GM23338 (cell line): ENCODE measurements at regions not wholly inside any gene's neighbourhood (a gene's known extent, or its start where the extent isn't known, plus 50 kb on each side); places are given as distances from the start of the nearest gene placed in this dataset.

Experiments
- ATAC-seq: fragments of 200-7000 bp; cut with Tn5 transposase; 3 replicates; pipeline ENCODE4 v1.9.1; 2020
- DNase-seq: peaks from one replicate; pipeline ENCODE4 v3.0.0-alpha.2; 2015; ENCODE audit warnings: low spot score
- H2AFZ ChIP-seq: fragments of 200-600 bp; sonication (generic); 2 replicates; pipeline ENCODE4 v1.8.0; 2016; ENCODE audit warnings: antibody characterized with exemption, mild to moderate bottlenecking, moderate library complexity
- H3F3A ChIP-seq: fragments of 200-600 bp; sonication (generic); replicated peaks from 2 replicates; pipeline ENCODE4 v1.8.0; 2017; ENCODE audit warnings: antibody characterized with exemption, mixed run types, low read depth
- H3K27ac ChIP-seq: fragments of 200-600 bp; sonication (generic); 2 replicates; pipeline ENCODE4 v1.6.1; 2016; ENCODE audit warnings: low read depth
- H3K27me3 ChIP-seq: fragments of 200-600 bp; sonication (generic); 2 replicates; pipeline ENCODE4 v1.8.0; 2016; ENCODE audit warnings: mild to moderate bottlenecking, mixed run types, moderate library complexity; ENCODE audit not compliant: insufficient read depth
- H3K36me3 ChIP-seq: fragments of 200-600 bp; sonication (generic); 2 replicates; pipeline ENCODE4 v1.8.0; 2016; ENCODE audit warnings: mild to moderate bottlenecking; ENCODE audit not compliant: insufficient read depth
- H3K4me1 ChIP-seq: fragments of 200-600 bp; sonication (generic); 2 replicates; pipeline ENCODE4 v1.8.0; 2016; ENCODE audit warnings: mild to moderate bottlenecking, moderate library complexity; ENCODE audit not compliant: insufficient read depth
- H3K4me2 ChIP-seq: fragments of 200-600 bp; sonication (generic); 2 replicates; pipeline ENCODE4 v1.7.1; 2017; ENCODE audit warnings: mixed run types
- H3K4me3 ChIP-seq: fragments of 200-600 bp; sonication (generic); 2 replicates; pipeline ENCODE4 v1.6.1; 2016; ENCODE audit warnings: mixed run types
- H3K79me2 ChIP-seq: fragments of 200-600 bp; sonication (generic); replicated peaks from 2 replicates; pipeline ENCODE4 v1.8.0; 2017; ENCODE audit warnings: mild to moderate bottlenecking; ENCODE audit not compliant: insufficient read depth
- H3K9me2 ChIP-seq: fragments of 200-600 bp; sonication (generic); 2 replicates; pipeline ENCODE4 v1.8.0; 2017; ENCODE audit not compliant: insufficient read depth
- H4K20me1 ChIP-seq: fragments of 200-600 bp; sonication (generic); replicated peaks from 2 replicates; pipeline ENCODE4 v1.8.0; 2017; ENCODE audit warnings: mild to moderate bottlenecking; ENCODE audit not compliant: insufficient read depth
- H3K27ac Mint-ChIP-seq: 2 replicates; pipeline ENCODE4 v1.8.0; 2020; ENCODE audit warnings: inconsistent platforms, mild to moderate bottlenecking, moderate library complexity, mixed read lengths
- H3K27me3 Mint-ChIP-seq: 3 replicates; pipeline ENCODE4 v1.8.0; 2022; ENCODE audit warnings: low read depth, mild to moderate bottlenecking, moderate library complexity, mixed read lengths, inconsistent platforms; ENCODE audit not compliant: insufficient read depth, poor library complexity
- H3K36me3 Mint-ChIP-seq: 3 replicates; pipeline ENCODE4 v1.8.0; 2021; ENCODE audit warnings: low read depth, mild to moderate bottlenecking, inconsistent platforms, moderate library complexity, mixed read lengths
- H3K4me1 Mint-ChIP-seq: 3 replicates; pipeline ENCODE4 v1.8.0; 2020; ENCODE audit warnings: mild to moderate bottlenecking, inconsistent platforms, mixed read lengths
- H3K4me3 Mint-ChIP-seq: 3 replicates; pipeline ENCODE4 v1.8.0; 2021; ENCODE audit warnings: moderate library complexity, mild to moderate bottlenecking, inconsistent platforms, mixed read lengths
- H3K9me3 Mint-ChIP-seq: 3 replicates; pipeline ENCODE4 v1.8.0; 2020; ENCODE audit warnings: moderate library complexity, mild to moderate bottlenecking, inconsistent platforms, mixed read lengths
- CREB1 ChIP-seq: fragments of 250-450 bp; sonication (Bioruptor Pico); IDR thresholded peaks from 2 replicates; pipeline ENCODE4 v1.5.0; 2020; ENCODE audit warnings: low read depth, mild to moderate bottlenecking, moderate library complexity
- EZH2 ChIP-seq: fragments of 200-600 bp; sonication (generic); IDR thresholded peaks from one replicate; pipeline ENCODE4 v1.8.0; 2017; ENCODE audit warnings: antibody characterized with exemption, mild to moderate bottlenecking, low read depth; ENCODE audit not compliant: unreplicated experiment
- EZH2phosphoT487 ChIP-seq: fragments of 200-600 bp; sonication (generic); IDR thresholded peaks from one replicate; pipeline ENCODE4 v1.8.1; 2018; ENCODE audit warnings: antibody characterized with exemption; ENCODE audit not compliant: unreplicated experiment
- JUNB ChIP-seq: IDR thresholded peaks from one replicate; pipeline ENCODE4 v1.6.1; 2016; ENCODE audit warnings: antibody characterized with exemption; ENCODE audit not compliant: unreplicated experiment
- POLR2AphosphoS5 ChIP-seq: IDR thresholded peaks from 2 replicates; pipeline ENCODE4 v1.6.1; 2016; ENCODE audit warnings: antibody characterized with exemption, low read depth
- STAT1 ChIP-seq: IDR thresholded peaks from one replicate; pipeline ENCODE4 v1.6.1; 2016; ENCODE audit warnings: antibody characterized with exemption; ENCODE audit not compliant: unreplicated experiment
- ZNF331 ChIP-seq: fragments of 250-450 bp; sonication (Bioruptor Pico); IDR thresholded peaks from 2 replicates; pipeline ENCODE4 v1.5.0; 2020; ENCODE audit warnings: low read depth, mild to moderate bottlenecking, moderate library complexity
- TF ChIP-seq, protein P1 (sequence below), 2 experiments: fragments of 200-600 bp in 1 of 2; sonication (generic) in 1 of 2; conservative IDR thresholded peaks; 2 replicates each; pipeline versions ENCODE4 v1.5.1 to v1.6.1; 2016 to 2017; ENCODE audit warnings: antibody characterized with exemption in 2 of 2, low read depth in 2 of 2, mild to moderate bottlenecking in 2 of 2, moderate library complexity in 1 of 2
- TF ChIP-seq, protein P2 (sequence below): IDR thresholded peaks from 2 replicates; pipeline ENCODE4 v1.6.1; 2016; ENCODE audit warnings: antibody characterized with exemption
- TF ChIP-seq, protein P3 (sequence below): IDR thresholded peaks from one replicate; pipeline ENCODE4 v1.6.1; 2018; ENCODE audit warnings: antibody characterized with exemption; ENCODE audit not compliant: unreplicated experiment

DNA sequence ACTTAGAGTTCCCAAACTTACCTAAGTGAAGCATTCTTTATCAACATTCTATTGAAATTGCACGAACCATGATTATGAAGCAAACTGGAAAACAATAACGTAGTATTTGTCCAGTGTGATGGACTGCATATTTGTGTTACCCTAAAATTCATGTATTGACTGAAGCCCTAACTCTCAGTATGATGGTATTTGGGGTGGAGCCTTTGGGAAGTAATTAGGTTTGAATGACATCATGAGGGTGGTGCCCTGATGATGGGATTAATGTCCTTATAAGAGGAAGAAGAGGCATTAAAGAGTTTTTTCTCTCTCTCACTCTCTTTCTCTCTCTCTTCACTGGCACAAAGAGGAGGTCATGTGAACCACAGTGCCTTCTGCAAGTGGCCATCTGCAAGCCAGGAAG, 365.4 kb upstream of the PTGER4 start:
- Mint-ChIP-seq H3K36me3 (no peaks in the 10 kb centered on the region), H3K27ac (no peak overlapping the region), H3K4me1 (peaks cover 4% of the 10 kb centered on the region; the same call in 2 of the 3 replicates), H3K27me3 (peaks cover 5% of the 10 kb centered on the region), H3K9me3 (no peaks in the 10 kb centered on the region), H3K4me3 (no peak overlapping the region)
- no peaks in the 10 kb centered on the region for H4K20me1 ChIP-seq
- DNase-seq = no peak
- H3K79me2 ChIP-seq = no peaks in the 10 kb centered on the region
- no peak overlapping the region for H2AFZ ChIP-seq
- peaks cover 6% of the 10 kb centered on the region; the same call in 1 of the 2 replicates for H3K9me2 ChIP-seq
- H3K4me1 ChIP-seq = peaks cover 3% of the 10 kb centered on the region
- no peaks in the 10 kb centered on the region for H3F3A ChIP-seq
- H3K36me3 ChIP-seq = no peaks in the 10 kb centered on the region
- H3K27ac ChIP-seq = no peak overlapping the region
- no peak overlapping the region for H3K4me3 ChIP-seq
- H3K4me2 ChIP-seq = no peak overlapping the region
- no peaks in the 10 kb centered on the region for H3K27me3 ChIP-seq
- ATAC-seq = no peak
- no peak for TF ChIP-seq EZH2
- TF ChIP-seq STAT1 = no peak
- TF ChIP-seq JUNB = no peak
- no peak for TF ChIP-seq EZH2phosphoT487

DNA sequence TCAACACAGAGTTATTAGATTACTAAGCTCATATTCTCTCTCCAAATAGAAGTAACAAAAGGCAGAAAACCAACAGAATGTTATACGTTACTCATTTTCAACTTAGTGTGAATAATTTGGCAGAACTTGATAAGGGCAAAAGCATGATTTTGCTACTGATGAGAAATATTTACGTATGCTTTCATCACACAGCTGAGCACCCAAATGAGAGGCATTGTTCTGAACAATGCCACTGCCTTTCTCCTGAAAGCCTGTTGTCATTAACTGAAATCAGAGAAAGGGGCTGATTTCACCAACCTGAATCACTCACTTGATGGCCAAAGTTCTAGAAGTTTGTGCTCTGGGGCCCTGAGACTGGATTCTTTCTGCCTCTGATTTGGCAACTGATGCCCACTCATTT, 367.5 kb upstream of the PTGER4 start:
- DNase-seq = no peak
- no peak for ATAC-seq
- Histone ChIP-seq H3K4me3 (no peak overlapping the region), H3K27me3 (no peaks in the 10 kb centered on the region), H3K79me2 (no peaks in the 10 kb centered on the region), H3K4me1 (peaks cover 8% of the 10 kb centered on the region), H3K27ac (no peak overlapping the region), H3K9me2 (0 out of 2 replicates have a peak, but pooled peaks cover 6% of the 10 kb centered on the region), H3F3A (no peaks in the 10 kb centered on the region), H2AFZ (no peak overlapping the region; the same call in 1 of the 2 replicates), H3K36me3 (no peaks in the 10 kb centered on the region), H4K20me1 (no peaks in the 10 kb centered on the region), H3K4me2 (no peak overlapping the region)
- Mint-ChIP-seq H3K4me3 (no peak overlapping the region), H3K4me1 (peaks cover 16% of the 10 kb centered on the region), H3K27ac (no peak overlapping the region), H3K9me3 (no peaks in the 10 kb centered on the region; the same call in 2 of the 3 replicates), H3K36me3 (no peaks in the 10 kb centered on the region), H3K27me3 (no peaks in the 10 kb centered on the region)
- TF ChIP-seq POLR2AphosphoS5 = no peak
- TF ChIP-seq CREB1 (CRISPR knock-in tag) = no peak
- TF ChIP-seq ZNF331 (CRISPR knock-in tag) = no peak
- TF ChIP-seq, protein P1, sequence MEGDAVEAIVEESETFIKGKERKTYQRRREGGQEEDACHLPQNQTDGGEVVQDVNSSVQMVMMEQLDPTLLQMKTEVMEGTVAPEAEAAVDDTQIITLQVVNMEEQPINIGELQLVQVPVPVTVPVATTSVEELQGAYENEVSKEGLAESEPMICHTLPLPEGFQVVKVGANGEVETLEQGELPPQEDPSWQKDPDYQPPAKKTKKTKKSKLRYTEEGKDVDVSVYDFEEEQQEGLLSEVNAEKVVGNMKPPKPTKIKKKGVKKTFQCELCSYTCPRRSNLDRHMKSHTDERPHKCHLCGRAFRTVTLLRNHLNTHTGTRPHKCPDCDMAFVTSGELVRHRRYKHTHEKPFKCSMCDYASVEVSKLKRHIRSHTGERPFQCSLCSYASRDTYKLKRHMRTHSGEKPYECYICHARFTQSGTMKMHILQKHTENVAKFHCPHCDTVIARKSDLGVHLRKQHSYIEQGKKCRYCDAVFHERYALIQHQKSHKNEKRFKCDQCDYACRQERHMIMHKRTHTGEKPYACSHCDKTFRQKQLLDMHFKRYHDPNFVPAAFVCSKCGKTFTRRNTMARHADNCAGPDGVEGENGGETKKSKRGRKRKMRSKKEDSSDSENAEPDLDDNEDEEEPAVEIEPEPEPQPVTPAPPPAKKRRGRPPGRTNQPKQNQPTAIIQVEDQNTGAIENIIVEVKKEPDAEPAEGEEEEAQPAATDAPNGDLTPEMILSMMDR (conservative IDR thresholded peaks at IDR 0.05; ENCODE audit: low read depth in 2 of 2) = no peak
- TF ChIP-seq EZH2phosphoT487 = no peak
- no peak for TF ChIP-seq STAT1
- TF ChIP-seq, protein P2, sequence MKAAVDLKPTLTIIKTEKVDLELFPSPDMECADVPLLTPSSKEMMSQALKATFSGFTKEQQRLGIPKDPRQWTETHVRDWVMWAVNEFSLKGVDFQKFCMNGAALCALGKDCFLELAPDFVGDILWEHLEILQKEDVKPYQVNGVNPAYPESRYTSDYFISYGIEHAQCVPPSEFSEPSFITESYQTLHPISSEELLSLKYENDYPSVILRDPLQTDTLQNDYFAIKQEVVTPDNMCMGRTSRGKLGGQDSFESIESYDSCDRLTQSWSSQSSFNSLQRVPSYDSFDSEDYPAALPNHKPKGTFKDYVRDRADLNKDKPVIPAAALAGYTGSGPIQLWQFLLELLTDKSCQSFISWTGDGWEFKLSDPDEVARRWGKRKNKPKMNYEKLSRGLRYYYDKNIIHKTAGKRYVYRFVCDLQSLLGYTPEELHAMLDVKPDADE = no peak
- no peak for TF ChIP-seq EZH2
- TF ChIP-seq JUNB = no peak
- TF ChIP-seq, protein P3, sequence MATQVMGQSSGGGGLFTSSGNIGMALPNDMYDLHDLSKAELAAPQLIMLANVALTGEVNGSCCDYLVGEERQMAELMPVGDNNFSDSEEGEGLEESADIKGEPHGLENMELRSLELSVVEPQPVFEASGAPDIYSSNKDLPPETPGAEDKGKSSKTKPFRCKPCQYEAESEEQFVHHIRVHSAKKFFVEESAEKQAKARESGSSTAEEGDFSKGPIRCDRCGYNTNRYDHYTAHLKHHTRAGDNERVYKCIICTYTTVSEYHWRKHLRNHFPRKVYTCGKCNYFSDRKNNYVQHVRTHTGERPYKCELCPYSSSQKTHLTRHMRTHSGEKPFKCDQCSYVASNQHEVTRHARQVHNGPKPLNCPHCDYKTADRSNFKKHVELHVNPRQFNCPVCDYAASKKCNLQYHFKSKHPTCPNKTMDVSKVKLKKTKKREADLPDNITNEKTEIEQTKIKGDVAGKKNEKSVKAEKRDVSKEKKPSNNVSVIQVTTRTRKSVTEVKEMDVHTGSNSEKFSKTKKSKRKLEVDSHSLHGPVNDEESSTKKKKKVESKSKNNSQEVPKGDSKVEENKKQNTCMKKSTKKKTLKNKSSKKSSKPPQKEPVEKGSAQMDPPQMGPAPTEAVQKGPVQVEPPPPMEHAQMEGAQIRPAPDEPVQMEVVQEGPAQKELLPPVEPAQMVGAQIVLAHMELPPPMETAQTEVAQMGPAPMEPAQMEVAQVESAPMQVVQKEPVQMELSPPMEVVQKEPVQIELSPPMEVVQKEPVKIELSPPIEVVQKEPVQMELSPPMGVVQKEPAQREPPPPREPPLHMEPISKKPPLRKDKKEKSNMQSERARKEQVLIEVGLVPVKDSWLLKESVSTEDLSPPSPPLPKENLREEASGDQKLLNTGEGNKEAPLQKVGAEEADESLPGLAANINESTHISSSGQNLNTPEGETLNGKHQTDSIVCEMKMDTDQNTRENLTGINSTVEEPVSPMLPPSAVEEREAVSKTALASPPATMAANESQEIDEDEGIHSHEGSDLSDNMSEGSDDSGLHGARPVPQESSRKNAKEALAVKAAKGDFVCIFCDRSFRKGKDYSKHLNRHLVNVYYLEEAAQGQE = no peak
